Urinary bladder (tissue), 3 donors: ENCODE measurements at regions not wholly inside any gene's neighbourhood (a gene's known extent, or its start where the extent isn't known, plus 50 kb on each side); places are given as distances from the start of the nearest gene placed in this dataset.

Experiments used
- DNase-seq: peaks from one replicate; pipeline ENCODE4 v3.0.0-alpha.2; 2015; ENCODE audit errors: extremely low spot score
- H3K27ac ChIP-seq: one replicate; pipeline ENCODE4 v1.5.1; 2013; ENCODE audit warnings: low read depth, mild to moderate bottlenecking, moderate library complexity
- H3K36me3 ChIP-seq: one replicate; pipeline ENCODE4 v1.6.1; 2013; ENCODE audit warnings: mild to moderate bottlenecking, moderate library complexity; ENCODE audit not compliant: insufficient read depth
- H3K4me1 ChIP-seq: one replicate; pipeline ENCODE4 v1.6.1; 2013; ENCODE audit warnings: mild to moderate bottlenecking, moderate library complexity; ENCODE audit not compliant: insufficient read depth
- H3K4me3 ChIP-seq: one replicate; pipeline ENCODE4 v1.5.1; 2013; ENCODE audit warnings: low read depth, low read length
- WGBS: extraction: QIAGEN DNeasy Blood & Tissue Kit; methylation state at CpG from one replicate; pipeline ENCODE4 v1.1.7; 2013; 5-methylcytosine and 5-hydroxymethylcytosine counted together
- donor health status: healthy with polysubstance abuse.
- donor health status: healthy.

- H3K36me3 ChIP-seq, result no peaks in the 10 kb centered on the region
- no peak overlapping the region for H3K4me3 ChIP-seq
- no peak for DNase-seq
Observed at GRCh38 chr2:136211701-136212100, 93.8 kb upstream of the CXCR4 start.

GRCh38 chr2:136210822-136211221, 92.9 kb upstream of the CXCR4 start:
- H3K4me1 ChIP-seq, result no peaks in the 10 kb centered on the region
- no peak overlapping the region for H3K27ac ChIP-seq
- no peak for DNase-seq

More at GRCh38 chr2:136211701-136212100, 93.8 kb upstream of the CXCR4 start:
- no peaks in the 10 kb centered on the region for H3K4me1 ChIP-seq
- no peak overlapping the region for H3K27ac ChIP-seq

GRCh38 chr2:136210455-136210805, 92.5 kb upstream of the CXCR4 start:
- WGBS, result 84% methylated on average over 2 of the region's 2 CpGs
- Histone ChIP-seq H3K4me1 (no peaks in the 10 kb centered on the region), H3K36me3 (no peaks in the 10 kb centered on the region), H3K27ac (no peak overlapping the region), H3K4me3 (no peak overlapping the region)
- no peak for DNase-seq

More at GRCh38 chr2:136210822-136211221, 92.9 kb upstream of the CXCR4 start:
- H3K36me3 ChIP-seq, result no peaks in the 10 kb centered on the region
- H3K4me3 ChIP-seq, result no peak overlapping the region

- Histone ChIP-seq H3K4me1 (no peaks in the 10 kb centered on the region), H3K27ac (no peak overlapping the region), H3K36me3 (no peaks in the 10 kb centered on the region), H3K4me3 (no peak overlapping the region)
- DNase-seq, result no peak
- 81% methylated on average over 3 of the region's 3 CpGs for WGBS
Observed at GRCh38 chr2:136209561-136210454, 91.9 kb upstream of the CXCR4 start.

- 87% methylated on average over 8 of the region's 8 CpGs for WGBS
- Histone ChIP-seq H3K4me3 (no peak overlapping the region), H3K36me3 (no peaks in the 10 kb centered on the region), H3K27ac (no peak overlapping the region), H3K4me1 (no peaks in the 10 kb centered on the region)
- DNase-seq, result no peak
Observed at GRCh38 chr2:136208682-136209420, 90.9 kb upstream of the CXCR4 start.

GRCh38 chr2:136207665-136208064, 89.7 kb upstream of the CXCR4 start:
- Histone ChIP-seq H3K36me3 (no peaks in the 10 kb centered on the region), H3K4me3 (no peak overlapping the region), H3K27ac (no peak overlapping the region), H3K4me1 (no peaks in the 10 kb centered on the region)
- WGBS, result 83% methylated on average over 2 of the region's 2 CpGs
- no peak for DNase-seq

GRCh38 chr2:136207030-136207623, 89.2 kb upstream of the CXCR4 start:
- WGBS, result 86% methylated on average over 4 of the region's 4 CpGs
- DNase-seq, result no peak

GRCh38 chr2:136206613-136207012, 88.7 kb upstream of the CXCR4 start:
- H3K27ac ChIP-seq, result no peak overlapping the region
- no peak overlapping the region for H3K4me3 ChIP-seq
- H3K4me1 ChIP-seq, result no peaks in the 10 kb centered on the region
- no peaks in the 10 kb centered on the region for H3K36me3 ChIP-seq
- DNase-seq, result no peak
- WGBS, result 88% methylated on average over 7 of the region's 7 CpGs

More at GRCh38 chr2:136207030-136207623, 89.2 kb upstream of the CXCR4 start:
- H3K36me3 ChIP-seq, result no peaks in the 10 kb centered on the region
- no peaks in the 10 kb centered on the region for H3K4me1 ChIP-seq
- H3K27ac ChIP-seq, result no peak overlapping the region
- H3K4me3 ChIP-seq, result no peak overlapping the region

- 92% methylated on average over 3 of the region's 3 CpGs for WGBS
- no peak overlapping the region for H3K27ac ChIP-seq
- DNase-seq, result no peak
- no peaks in the 10 kb centered on the region for H3K36me3 ChIP-seq
- H3K4me3 ChIP-seq, result no peak overlapping the region
- H3K4me1 ChIP-seq, result no peaks in the 10 kb centered on the region
Observed at GRCh38 chr2:136205615-136206014, 87.7 kb upstream of the CXCR4 start.

GRCh38 chr2:136204971-136205370, 87.0 kb upstream of the CXCR4 start:
- Histone ChIP-seq H3K4me1 (no peaks in the 10 kb centered on the region), H3K36me3 (no peaks in the 10 kb centered on the region), H3K27ac (no peak overlapping the region), H3K4me3 (no peak overlapping the region)
- WGBS, result 74% methylated on average over 1 of the region's 1 CpG
- DNase-seq, result no peak

- WGBS, result 57% methylated on average over 1 of the region's 1 CpG
- Histone ChIP-seq H3K4me3 (no peak overlapping the region), H3K36me3 (no peaks in the 10 kb centered on the region), H3K4me1 (peaks cover 1% of the 10 kb centered on the region), H3K27ac (no peak overlapping the region)
- no peak for DNase-seq
Observed at GRCh38 chr2:136195226-136195625, 77.3 kb upstream of the CXCR4 start.

- 91% methylated on average over 4 of the region's 4 CpGs for WGBS
- Histone ChIP-seq H3K27ac (no peak overlapping the region), H3K4me1 (peaks cover 1% of the 10 kb centered on the region), H3K36me3 (no peaks in the 10 kb centered on the region), H3K4me3 (no peak overlapping the region)
- DNase-seq, result no peak
Observed at GRCh38 chr2:136191041-136191440, 73.1 kb upstream of the CXCR4 start.

- DNase-seq, result no peak
- no peak overlapping the region for H3K4me3 ChIP-seq
- H3K36me3 ChIP-seq, result no peaks in the 10 kb centered on the region
- H3K4me1 ChIP-seq, result peaks cover 1% of the 10 kb centered on the region
- WGBS, result 68% methylated on average over 5 of the region's 5 CpGs
- H3K27ac ChIP-seq, result no peak overlapping the region
Observed at GRCh38 chr2:136189221-136189782, 71.4 kb upstream of the CXCR4 start.
